Vagina (tissue), 2 donors: ENCODE measurements at regions not wholly inside any gene's neighbourhood (a gene's known extent, or its start where the extent isn't known, plus 50 kb on each side); places are given as distances from the start of the nearest gene placed in this dataset.
A peak's percentile ranks its signal among the peaks of the same experiment; 100 is the strongest.
"Not testable (repeated sequence)": the region's sequence is repeated elsewhere in the genome, so short reads cannot be mapped to it uniquely, and the experiment has no call there.

Experiments
- DNase-seq, 2 donors: peaks; one replicate each; pipeline ENCODE4 v3.0.0-alpha.2; 2017; ENCODE audit errors: extremely low spot score in 2 of 2
- H3K27ac ChIP-seq: fragments of 200-600 bp; sonication (generic); one replicate; pipeline ENCODE4 v1.5.1; 2019
- H3K27me3 ChIP-seq: fragments of 200-600 bp; sonication (generic); one replicate; pipeline ENCODE4 v1.5.1; 2019
- H3K36me3 ChIP-seq, 2 donors: fragments of 200-600 bp; sonication (generic); one replicate each; pipeline ENCODE4 v1.5.1; 2017 to 2019
- H3K4me1 ChIP-seq: fragments of 200-600 bp; sonication (generic); one replicate; pipeline ENCODE4 v1.5.1; 2019
- H3K4me3 ChIP-seq, 2 donors: fragments of 200-600 bp; sonication (generic); 1 replicate in 1 of 2; 2 replicates in 1 of 2; pipeline ENCODE4 v1.5.1; 2016 to 2019
- H3K9me3 ChIP-seq: fragments of 200-600 bp; sonication (generic); one replicate; pipeline ENCODE4 v1.5.1; 2019
- POLR2A ChIP-seq, 2 donors: fragments of 450-650 bp; IDR thresholded peaks; one replicate each; pipeline ENCODE4 v1.6.1; 2017; ENCODE audit warnings: antibody characterized with exemption in 2 of 2, mild to moderate bottlenecking in 2 of 2, moderate library complexity in 2 of 2
- POLR2AphosphoS5 ChIP-seq, 2 donors: sonication (generic); formaldehyde crosslinking; IDR thresholded peaks; one replicate each; pipeline ENCODE4 v1.9.0; 2017; ENCODE audit warnings: antibody characterized with exemption in 2 of 2, mild to moderate bottlenecking in 2 of 2, low read depth in 1 of 2; ENCODE audit not compliant: insufficient read depth in 1 of 2
- intact Hi-C: fragments of 100-400 bp; cut with DNase I; formaldehyde crosslinking; loops from one replicate; pipeline ENCODE4 v1.15.1; 2023
- TF ChIP-seq, protein P1 (sequence below), 3 experiments: fragments of 450-650 bp in 2 of 3; fragments of 200-600 bp in 1 of 3; sonication (generic) in 1 of 3; IDR thresholded peaks; one replicate each; pipeline ENCODE4 v1.5.1; 2017 to 2019; ENCODE audit warnings: antibody characterized with exemption in 3 of 3, mild to moderate bottlenecking in 2 of 3, moderate library complexity in 2 of 3

DNA sequence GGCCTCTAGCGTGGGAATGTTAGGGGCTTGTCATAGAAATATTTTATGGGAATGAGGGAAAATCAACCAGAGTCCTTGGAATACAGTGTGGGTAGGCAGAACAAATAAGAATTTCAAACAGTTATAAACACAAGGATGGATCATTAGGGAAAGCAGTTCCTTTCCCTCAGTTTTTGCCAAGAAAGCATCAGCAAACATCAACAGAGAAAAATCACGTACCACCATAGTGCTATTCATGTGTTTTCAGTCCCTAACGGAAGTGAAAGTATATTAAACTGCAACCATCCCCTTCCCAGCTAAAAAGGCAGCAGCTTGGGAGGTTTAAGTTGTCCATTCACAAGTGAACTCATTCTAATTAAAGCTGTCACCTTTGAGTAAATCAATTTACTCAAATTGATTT, 334.4 kb upstream of the PCDH18 start:
- no peaks in the 10 kb centered on the region for H3K9me3 ChIP-seq
- H3K4me1 ChIP-seq = no peaks in the 10 kb centered on the region
- intact Hi-C loops = no loop called here
- TF ChIP-seq, protein P1, sequence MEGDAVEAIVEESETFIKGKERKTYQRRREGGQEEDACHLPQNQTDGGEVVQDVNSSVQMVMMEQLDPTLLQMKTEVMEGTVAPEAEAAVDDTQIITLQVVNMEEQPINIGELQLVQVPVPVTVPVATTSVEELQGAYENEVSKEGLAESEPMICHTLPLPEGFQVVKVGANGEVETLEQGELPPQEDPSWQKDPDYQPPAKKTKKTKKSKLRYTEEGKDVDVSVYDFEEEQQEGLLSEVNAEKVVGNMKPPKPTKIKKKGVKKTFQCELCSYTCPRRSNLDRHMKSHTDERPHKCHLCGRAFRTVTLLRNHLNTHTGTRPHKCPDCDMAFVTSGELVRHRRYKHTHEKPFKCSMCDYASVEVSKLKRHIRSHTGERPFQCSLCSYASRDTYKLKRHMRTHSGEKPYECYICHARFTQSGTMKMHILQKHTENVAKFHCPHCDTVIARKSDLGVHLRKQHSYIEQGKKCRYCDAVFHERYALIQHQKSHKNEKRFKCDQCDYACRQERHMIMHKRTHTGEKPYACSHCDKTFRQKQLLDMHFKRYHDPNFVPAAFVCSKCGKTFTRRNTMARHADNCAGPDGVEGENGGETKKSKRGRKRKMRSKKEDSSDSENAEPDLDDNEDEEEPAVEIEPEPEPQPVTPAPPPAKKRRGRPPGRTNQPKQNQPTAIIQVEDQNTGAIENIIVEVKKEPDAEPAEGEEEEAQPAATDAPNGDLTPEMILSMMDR (IDR thresholded peaks at IDR 0.05) = no peak
- no peak for TF ChIP-seq POLR2AphosphoS5 (IDR thresholded peaks at IDR 0.05; ENCODE audit: insufficient read depth in 1 of 2, low read depth in 1 of 2)
- TF ChIP-seq POLR2A (IDR thresholded peaks at IDR 0.05) = no peak
- no peak overlapping the region for H3K4me3 ChIP-seq
- DNase-seq = no peak
- H3K27me3 ChIP-seq = no peaks in the 10 kb centered on the region
- H3K27ac ChIP-seq = no peak overlapping the region
- no peaks in the 10 kb centered on the region for H3K36me3 ChIP-seq

DNA sequence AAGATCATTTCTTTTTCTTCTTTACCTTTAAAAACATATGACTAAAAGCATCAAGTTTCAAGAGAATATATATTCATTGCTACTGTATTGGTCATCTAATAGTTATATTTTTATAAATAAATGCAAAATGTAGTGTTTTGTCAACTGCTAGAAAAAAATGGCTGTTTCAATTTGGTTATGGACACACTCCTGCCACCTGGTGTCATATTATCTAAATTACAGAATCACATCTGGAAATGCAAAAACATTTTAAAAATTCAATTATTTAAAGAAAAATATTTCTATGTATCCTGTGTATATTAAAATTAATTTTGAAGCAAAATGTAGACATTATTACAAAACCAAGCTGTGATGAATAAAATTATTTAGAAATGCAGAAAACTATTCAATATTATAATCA, 329.4 kb upstream of the PCDH18 start:
- Histone ChIP-seq H3K27ac (no peak overlapping the region), H3K27me3 (no peaks in the 10 kb centered on the region), H3K4me3 (no peak overlapping the region), H3K36me3 (no peaks in the 10 kb centered on the region), H3K9me3 (no peaks in the 10 kb centered on the region), H3K4me1 (no peaks in the 10 kb centered on the region)
- intact Hi-C loops = no loop called here
- TF ChIP-seq POLR2A (IDR thresholded peaks at IDR 0.05) = no peak
- TF ChIP-seq, protein P1 (IDR thresholded peaks at IDR 0.05) = peak in 2 of 3 experiments; percentile 24 to 54
- DNase-seq = no peak

DNA sequence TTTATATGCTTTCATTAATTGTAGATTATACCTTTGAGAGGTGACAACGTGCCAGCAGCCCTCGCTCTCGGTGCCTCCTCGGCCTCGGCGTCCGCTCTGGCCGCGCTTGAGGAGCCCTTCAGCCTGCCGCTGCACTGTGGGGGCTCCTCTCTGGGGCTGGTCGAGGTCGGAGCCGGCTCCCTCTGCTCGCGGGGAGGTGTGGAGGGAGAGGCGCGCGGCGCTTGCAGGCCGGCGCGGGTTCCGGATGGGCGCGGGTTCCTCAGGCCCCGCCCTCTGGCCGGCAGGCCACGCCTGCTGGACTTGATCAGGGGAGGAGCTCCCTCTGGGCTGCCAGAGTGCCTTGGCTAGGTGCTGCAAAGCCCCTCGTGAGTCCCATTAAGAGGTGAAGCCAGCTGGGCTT, 321.1 kb upstream of the PCDH18 start:
- Histone ChIP-seq H3K27me3 (no peaks in the 10 kb centered on the region), H3K4me1 (no peaks in the 10 kb centered on the region), H3K27ac (no peak overlapping the region), H3K4me3 (no peak overlapping the region), H3K36me3 (no peaks in the 10 kb centered on the region), H3K9me3 (no peaks in the 10 kb centered on the region)
- intact Hi-C loops = loop anchor here (10.0 kb wide), 1 partner anchor 729 kb away; no protein-coding TSS in a partner anchor
- TF ChIP-seq POLR2A (IDR thresholded peaks at IDR 0.05) (no peak), POLR2AphosphoS5 (IDR thresholded peaks at IDR 0.05; ENCODE audit: insufficient read depth in 1 of 2, low read depth in 1 of 2) (no peak)
- TF ChIP-seq, protein P1 (IDR thresholded peaks at IDR 0.05) = no peak
- DNase-seq = no peak

DNA sequence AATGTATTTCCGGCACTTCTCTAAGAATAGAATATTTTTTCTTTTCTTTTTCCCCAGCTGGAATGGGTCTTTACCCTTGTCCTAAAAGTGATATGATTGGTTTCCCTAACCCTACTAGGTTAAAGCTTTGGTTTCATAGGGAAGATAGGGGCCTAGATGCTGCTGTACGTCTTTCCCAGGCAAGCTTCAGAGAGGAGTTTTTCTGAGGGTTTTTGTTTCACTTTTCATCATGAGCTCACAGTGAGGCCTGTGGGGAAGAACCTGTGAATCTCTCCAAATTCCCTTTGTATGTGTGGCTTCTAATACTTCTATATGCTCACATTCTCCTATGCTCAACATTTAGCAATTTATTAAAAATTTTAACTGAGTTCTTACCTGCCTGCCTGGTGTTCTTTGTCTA, 320.0 kb upstream of the PCDH18 start:
- H3K36me3 ChIP-seq = no peaks in the 10 kb centered on the region
- TF ChIP-seq POLR2AphosphoS5 (IDR thresholded peaks at IDR 0.05; ENCODE audit: insufficient read depth in 1 of 2, low read depth in 1 of 2) = no peak
- TF ChIP-seq POLR2A (IDR thresholded peaks at IDR 0.05) = no peak
- TF ChIP-seq, protein P1 (IDR thresholded peaks at IDR 0.05) = no peak
- intact Hi-C loops = loop anchor here (10.0 kb wide), 1 partner anchor 728 kb away; no protein-coding TSS in a partner anchor

DNA sequence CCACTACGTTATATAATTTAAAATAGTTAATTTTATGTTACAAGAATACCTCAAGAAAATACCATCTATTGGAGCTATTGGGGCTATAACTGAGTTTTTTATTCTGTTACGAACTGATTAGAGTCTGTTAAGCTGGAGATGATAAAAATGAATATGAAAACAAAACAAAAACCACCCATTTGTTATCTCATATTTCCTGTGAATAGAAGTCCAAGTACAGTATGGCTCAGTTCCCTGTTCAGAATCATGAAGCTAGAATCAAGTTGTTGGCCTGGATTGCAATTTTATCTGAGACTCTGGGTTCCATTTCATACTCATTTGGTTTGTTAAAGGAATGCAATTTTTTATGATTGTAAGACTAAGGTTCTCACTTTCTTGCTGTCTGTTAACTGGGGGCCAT, 319.1 kb upstream of the PCDH18 start:
- no peaks in the 10 kb centered on the region for H3K9me3 ChIP-seq
- intact Hi-C loops = loop anchor here (10.0 kb wide), 1 partner anchor 727 kb away; no protein-coding TSS in a partner anchor
- no peak for DNase-seq
- H3K4me1 ChIP-seq = no peaks in the 10 kb centered on the region
- TF ChIP-seq, protein P1 (IDR thresholded peaks at IDR 0.05) = no peak
- TF ChIP-seq POLR2AphosphoS5 (IDR thresholded peaks at IDR 0.05; ENCODE audit: insufficient read depth in 1 of 2, low read depth in 1 of 2) (no peak), POLR2A (IDR thresholded peaks at IDR 0.05) (no peak)
- H3K4me3 ChIP-seq = no peak overlapping the region
- H3K36me3 ChIP-seq = no peaks in the 10 kb centered on the region
- H3K27me3 ChIP-seq = no peaks in the 10 kb centered on the region
- no peak overlapping the region for H3K27ac ChIP-seq

More for the DNA sequence above, 320.0 kb upstream of the PCDH18 start:
- no peak overlapping the region for H3K4me3 ChIP-seq
- H3K27ac ChIP-seq = no peak overlapping the region
- H3K27me3 ChIP-seq = no peaks in the 10 kb centered on the region
- no peak for DNase-seq
- no peaks in the 10 kb centered on the region for H3K9me3 ChIP-seq
- H3K4me1 ChIP-seq = no peaks in the 10 kb centered on the region

DNA sequence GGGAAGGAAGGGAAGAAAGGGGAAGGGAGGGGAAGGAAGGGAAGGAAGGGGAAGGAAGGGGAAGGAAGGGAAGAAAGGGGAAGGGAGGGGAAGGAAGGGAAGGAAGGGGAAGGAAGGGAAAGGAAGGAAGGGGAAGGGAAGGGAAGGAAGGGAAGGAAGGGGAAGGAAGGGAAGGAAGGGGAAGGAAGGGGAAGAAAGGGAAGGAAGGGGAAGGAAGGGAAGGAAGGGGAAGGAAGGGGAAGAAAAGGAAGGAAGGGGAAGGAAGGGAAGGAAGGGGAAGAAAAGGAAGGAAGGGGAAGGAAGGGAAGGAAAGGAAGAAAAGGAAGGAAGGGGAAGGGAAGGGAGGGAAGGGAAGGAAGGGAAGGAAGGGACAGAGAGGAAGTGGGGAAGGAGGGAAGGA, 295.7 kb upstream of the PCDH18 start:
- intact Hi-C loops, H3K27me3 ChIP-seq, H3K27ac ChIP-seq, H3K4me3 ChIP-seq, DNase-seq, H3K36me3 ChIP-seq, H3K4me1 ChIP-seq, H3K9me3 ChIP-seq: not testable (repeated sequence)
